OCI-LY7 (cell line): ENCODE measurements at regions not wholly inside any gene's neighbourhood (a gene's known extent, or its start where the extent isn't known, plus 50 kb on each side); places are given as distances from the start of the nearest gene placed in this dataset.

Experiments used
- BruUV-seq: library from RNA; stranded (reverse); fragments of 400-500 nt; replicated peaks from 2 replicates; lab custom pipeline; 2021; lab: Mats Ljungman, UMichigan
- CTCF ChIA-PET: fragments of 300-600 bp; sonication (Branson Sonifier 250); formaldehyde crosslinking; loops from one replicate; lab custom pipeline; 2022; ENCODE audit warnings: antibody characterized with exemption; ENCODE audit not compliant: unreplicated experiment; lab: Charles Lee
- POLR2A ChIA-PET: fragments of 300-600 bp; sonication (Branson Sonifier 250); formaldehyde crosslinking; loops from one replicate; lab custom pipeline; 2022; ENCODE audit warnings: antibody characterized with exemption; lab: Charles Lee
- DNase-seq: peaks from one replicate; pipeline ENCODE4 v3.0.0-alpha.2; 2015; ENCODE audit warnings: low spot score
- H2AFZ ChIP-seq: fragments of 200-600 bp; sonication (generic), shearing (Covaris generic); 2 replicates; pipeline ENCODE4 v1.6.1; 2014; ENCODE audit warnings: mild to moderate bottlenecking, antibody characterized with exemption, low read length, moderate library complexity
- H3K27ac ChIP-seq: fragments of 200-600 bp; sonication (generic); 2 replicates; pipeline ENCODE4 v1.5.1; 2014; ENCODE audit warnings: mixed run types, low read depth, mild to moderate bottlenecking, moderate library complexity, low read length, inconsistent platforms; ENCODE audit not compliant: poor library complexity, severe bottlenecking
- H3K36me3 ChIP-seq: fragments of 200-600 bp; sonication (generic); 2 replicates; pipeline ENCODE4 v1.6.1; 2014; ENCODE audit warnings: mild to moderate bottlenecking, antibody characterized with exemption, low read length, moderate library complexity, mixed read lengths; ENCODE audit not compliant: insufficient read depth
- H3K4me1 ChIP-seq: fragments of 200-600 bp; sonication (generic); 2 replicates; pipeline ENCODE4 v1.5.1; 2014; ENCODE audit warnings: mild to moderate bottlenecking, low read length; ENCODE audit not compliant: insufficient read depth, poor library complexity, severe bottlenecking
- H3K4me2 ChIP-seq: fragments of 200-600 bp; sonication (generic); 2 replicates; pipeline ENCODE4 v1.6.1; 2014; ENCODE audit warnings: mild to moderate bottlenecking, low read length
- H3K4me3 ChIP-seq: fragments of 200-600 bp; sonication (generic); 2 replicates; pipeline ENCODE4 v1.5.1; 2014; ENCODE audit warnings: mild to moderate bottlenecking, low read depth, low read length; ENCODE audit not compliant: poor library complexity, severe bottlenecking
- H3K79me2 ChIP-seq: fragments of 200-600 bp; sonication (generic); 2 replicates; pipeline ENCODE4 v1.6.1; 2016; ENCODE audit warnings: low read depth, mild to moderate bottlenecking, low read length, moderate library complexity, mixed read lengths; ENCODE audit not compliant: insufficient read depth
- H3K9me2 ChIP-seq: fragments of 200-600 bp; sonication (generic); 2 replicates; pipeline ENCODE4 v1.6.1; 2016; ENCODE audit warnings: mild to moderate bottlenecking, low read length, mixed read lengths; ENCODE audit not compliant: insufficient read depth
- H3K9me3 ChIP-seq: fragments of 200-600 bp; sonication (generic); 2 replicates; pipeline ENCODE4 v1.6.1; 2014; ENCODE audit warnings: mild to moderate bottlenecking, mixed run types, low read length, mixed read lengths
- H4K20me1 ChIP-seq: fragments of 200-600 bp; sonication (generic); 2 replicates; pipeline ENCODE4 v1.6.1; 2014; ENCODE audit warnings: mild to moderate bottlenecking, antibody characterized with exemption, low read length, moderate library complexity, mixed read lengths; ENCODE audit not compliant: insufficient read depth
- CTCF ChIP-seq: fragments of 200-600 bp; sonication (generic); conservative IDR thresholded peaks from 2 replicates; pipeline ENCODE4 v1.5.1; 2014; ENCODE audit warnings: mild to moderate bottlenecking, antibody characterized with exemption, low read length, moderate library complexity, mixed read lengths
- EZH2phosphoT487 ChIP-seq: fragments of 200-600 bp; sonication (generic); IDR thresholded peaks from 2 replicates; pipeline ENCODE4 v1.6.1; 2018; ENCODE audit warnings: low read depth, borderline replicate concordance, mild to moderate bottlenecking, mixed run types, antibody characterized with exemption, low read length, moderate library complexity, mixed read lengths
- intact Hi-C: fragments of 100-400 bp; cut with micrococcal nuclease; formaldehyde crosslinking; loops from one replicate; pipeline ENCODE4 v1.10.0; 2022; ENCODE audit not compliant: unreplicated experiment

- BruUV-seq: no TSS peak
- H3K9me2 ChIP-seq: no peaks in the 10 kb centered on the region
- H3K36me3 ChIP-seq: no peaks in the 10 kb centered on the region
- TF ChIP-seq CTCF (no peak), EZH2phosphoT487 (no peak)
- H2AFZ ChIP-seq: no peak overlapping the region
- H3K27ac ChIP-seq: no peak overlapping the region
- intact Hi-C loops: no loop called here
- ChIA-PET POLR2A (no interaction called here), CTCF (no interaction called here)
- H3K9me3 ChIP-seq: no peaks in the 10 kb centered on the region
- no peak overlapping the region for H3K4me2 ChIP-seq
- H3K4me3 ChIP-seq: no peak overlapping the region
- no peak for DNase-seq
- H3K4me1 ChIP-seq: no peaks in the 10 kb centered on the region
- H4K20me1 ChIP-seq: no peaks in the 10 kb centered on the region
- no peaks in the 10 kb centered on the region for H3K79me2 ChIP-seq
Measured at GRCh38 chrX:44061968-44062614, 88.9 kb upstream of the NDP start.

- Histone ChIP-seq H3K4me2 (no peak overlapping the region), H3K9me2 (no peaks in the 10 kb centered on the region), H2AFZ (no peak overlapping the region), H3K4me1 (no peaks in the 10 kb centered on the region), H3K36me3 (no peaks in the 10 kb centered on the region), H3K4me3 (no peak overlapping the region), H3K9me3 (no peaks in the 10 kb centered on the region), H3K27ac (no peak overlapping the region), H4K20me1 (no peaks in the 10 kb centered on the region), H3K79me2 (no peaks in the 10 kb centered on the region)
- ChIA-PET POLR2A (no interaction called here), CTCF (no interaction called here)
- DNase-seq: no peak
- intact Hi-C loops: no loop called here
- no TSS peak for BruUV-seq
- TF ChIP-seq CTCF (no peak), EZH2phosphoT487 (no peak)
Measured at GRCh38 chrX:44060221-44060620, 87.0 kb upstream of the NDP start.

GRCh38 chrX:44058339-44058738 lies 85.1 kb upstream of the NDP start:
- no TSS peak for BruUV-seq
- Histone ChIP-seq H3K36me3 (no peaks in the 10 kb centered on the region), H3K27ac (no peak overlapping the region), H3K9me2 (no peaks in the 10 kb centered on the region), H3K9me3 (no peaks in the 10 kb centered on the region), H3K4me1 (no peaks in the 10 kb centered on the region), H4K20me1 (no peaks in the 10 kb centered on the region), H2AFZ (no peak overlapping the region), H3K4me2 (no peak overlapping the region), H3K79me2 (no peaks in the 10 kb centered on the region), H3K4me3 (no peak overlapping the region)
- ChIA-PET POLR2A (interaction anchor here (0.7 kb wide), 1 partner anchor 10 kb away, joined by 3 read pairs; no protein-coding TSS in a partner anchor), CTCF (no interaction called here)
- no peak for TF ChIP-seq CTCF
- no peak for TF ChIP-seq EZH2phosphoT487
- intact Hi-C loops: no loop called here
- no peak for DNase-seq
